Left hindlimb (tissue), 1 donor: ENCODE measurements at regions not wholly inside any gene's neighbourhood (a gene's known extent, or its start where the extent isn't known, plus 50 kb on each side); places are given as distances from the start of the nearest gene placed in this dataset.

Experiments
- DNase-seq: peaks from one replicate; pipeline ENCODE4 v3.0.0-alpha.2; 2018

DNA sequence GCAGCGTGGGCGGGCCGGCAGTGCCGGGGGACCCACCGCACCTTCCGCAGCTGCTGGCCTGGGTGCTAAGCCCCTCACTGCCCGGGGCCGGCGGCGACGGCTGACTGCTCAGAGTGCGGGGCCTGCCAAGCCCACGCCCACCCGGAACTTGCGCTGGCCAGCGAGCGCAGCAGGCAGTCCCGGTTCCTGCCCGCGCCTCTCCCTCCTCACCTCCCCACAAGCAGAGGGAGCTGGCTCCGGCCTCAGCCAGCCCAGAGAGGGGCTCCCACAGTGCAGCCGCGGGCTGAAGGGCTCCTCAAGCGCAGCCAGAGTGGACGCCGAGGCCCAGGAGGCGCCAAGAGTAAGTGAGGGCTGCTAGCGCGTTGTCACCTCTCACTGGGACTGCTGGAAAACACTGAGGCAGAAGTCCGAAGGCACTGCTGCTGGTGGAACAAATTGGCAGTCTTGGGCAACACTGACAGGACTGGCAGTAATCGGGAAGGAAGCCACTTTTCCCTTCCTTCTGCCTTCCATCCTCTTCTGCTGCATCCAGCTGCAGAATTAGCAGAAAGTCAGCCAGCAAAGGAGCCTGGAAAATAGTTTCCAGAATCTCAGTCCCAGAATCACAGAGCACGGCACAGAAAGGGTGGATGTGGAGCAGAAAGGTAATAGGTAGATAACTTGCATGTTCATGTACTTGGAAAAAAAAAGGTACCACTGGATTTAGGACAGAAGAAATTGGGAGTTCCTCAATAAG, 179.4 kb upstream of the FN1 start:
- DNase-seq, result no peak

DNA sequence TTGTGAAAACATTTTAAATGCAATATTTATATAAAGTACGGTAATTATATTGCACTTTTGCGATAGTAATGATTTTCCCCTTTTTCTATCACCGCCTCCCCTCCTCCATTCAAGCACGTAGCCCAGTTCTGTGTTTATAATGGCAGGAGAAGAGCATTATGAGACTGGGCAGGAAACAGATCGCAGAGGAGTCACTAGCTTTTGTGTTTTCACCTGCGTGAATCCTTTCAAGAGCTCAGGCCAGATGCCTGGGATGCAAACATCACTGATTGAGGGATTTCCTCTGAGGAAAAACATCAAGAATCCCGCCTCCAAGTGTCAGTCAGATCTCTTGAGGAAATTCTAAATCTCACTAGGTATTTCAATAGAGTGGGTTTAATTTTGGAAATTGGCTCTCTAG, 178.4 kb upstream of the FN1 start:
- DNase-seq, result no peak

DNA sequence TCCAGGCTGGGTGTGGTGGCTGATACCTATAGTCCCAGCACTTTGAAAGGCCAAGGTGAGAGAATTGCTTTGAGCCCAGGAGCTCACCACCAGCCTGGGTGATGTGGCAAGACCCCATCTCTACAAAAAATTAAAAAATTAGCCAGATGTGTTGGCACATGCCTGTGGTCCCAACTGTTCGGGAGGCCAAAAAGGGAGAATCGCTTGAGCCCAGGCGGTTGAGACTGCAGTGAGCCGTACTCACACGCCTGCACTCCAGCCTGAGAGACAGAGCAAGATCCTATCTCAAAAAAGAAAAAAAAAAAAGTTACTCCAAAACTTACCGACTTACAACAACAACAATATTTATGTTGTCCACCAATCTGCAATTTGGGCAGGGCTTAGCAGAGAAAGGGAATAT, 178.0 kb upstream of the FN1 start:
- DNase-seq, result no peak

DNA sequence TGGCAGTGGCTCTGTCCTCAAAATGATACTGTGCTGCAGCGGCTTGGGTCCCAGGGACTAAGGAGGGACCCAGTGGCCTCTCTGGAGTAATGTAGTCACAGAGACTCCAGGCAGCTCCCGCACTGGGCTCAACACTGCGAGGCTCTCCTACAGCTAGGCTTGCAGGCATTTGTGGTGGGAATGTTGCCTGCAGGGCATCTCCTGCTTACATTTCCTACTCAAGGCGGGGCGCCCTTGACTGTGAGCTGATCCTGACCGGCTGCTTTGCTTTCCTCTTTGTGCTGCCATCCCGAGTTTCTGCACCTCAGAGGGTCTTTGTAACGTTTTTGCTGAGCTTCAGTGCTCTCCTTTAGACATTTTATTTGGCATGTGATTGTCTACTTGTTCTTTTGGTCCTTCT, 177.4 kb upstream of the FN1 start:
- no peak for DNase-seq

DNA sequence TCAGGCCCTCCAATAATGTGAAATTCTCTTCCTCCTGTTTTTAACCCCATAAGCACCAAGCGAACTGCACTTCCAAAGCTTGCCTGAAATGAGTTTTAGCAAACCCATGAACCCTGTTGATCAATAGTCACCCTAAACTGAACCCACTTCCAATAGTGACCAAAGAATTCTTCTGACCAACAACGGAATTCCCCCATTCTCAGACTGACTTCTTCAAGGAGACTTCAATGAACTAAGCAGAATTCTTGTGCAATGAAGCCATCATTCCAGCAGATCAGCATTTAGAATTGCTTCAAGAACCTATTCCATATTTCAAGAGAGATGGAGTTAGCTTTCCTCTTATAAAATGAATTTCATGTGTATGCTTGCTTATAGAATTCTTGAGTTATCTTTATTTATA, 176.9 kb upstream of the FN1 start:
- no peak for DNase-seq

DNA sequence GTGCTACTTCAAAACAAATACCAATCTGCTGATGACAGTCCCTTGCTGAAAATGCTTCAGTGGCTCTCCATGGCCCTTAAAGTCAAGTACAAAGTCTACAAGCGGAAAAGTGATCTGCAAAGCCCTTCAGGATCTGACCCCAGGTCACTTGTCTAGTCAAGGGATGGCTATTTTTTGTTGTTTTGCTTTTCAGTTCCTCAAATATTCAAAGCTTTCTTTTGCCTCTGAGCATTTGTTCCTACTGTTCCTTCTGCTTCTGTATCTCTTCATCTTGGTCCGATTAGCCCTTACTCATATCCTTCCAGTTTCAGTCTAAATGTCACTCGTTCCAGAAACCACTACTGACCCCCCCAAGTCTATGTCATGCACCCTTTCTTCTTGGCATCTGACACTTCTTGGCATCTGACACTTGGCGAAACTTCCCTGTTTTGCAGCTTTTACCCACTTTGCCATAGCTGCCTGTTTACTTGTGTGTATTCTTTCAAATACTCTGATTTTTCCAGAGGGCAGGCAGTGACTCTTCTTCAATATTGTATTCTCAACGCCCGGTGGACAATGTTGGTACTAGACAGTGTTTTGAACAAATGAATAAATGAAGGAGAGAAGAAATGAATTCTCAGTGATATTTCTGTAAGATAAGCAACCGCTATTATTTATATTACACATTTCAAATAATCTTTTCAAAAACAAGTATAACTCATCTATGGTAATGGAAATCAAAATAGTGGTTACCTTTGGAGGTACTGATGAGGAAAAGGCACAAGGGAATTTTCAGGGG, 175.9 kb upstream of the FN1 start:
- DNase-seq, result no peak

DNA sequence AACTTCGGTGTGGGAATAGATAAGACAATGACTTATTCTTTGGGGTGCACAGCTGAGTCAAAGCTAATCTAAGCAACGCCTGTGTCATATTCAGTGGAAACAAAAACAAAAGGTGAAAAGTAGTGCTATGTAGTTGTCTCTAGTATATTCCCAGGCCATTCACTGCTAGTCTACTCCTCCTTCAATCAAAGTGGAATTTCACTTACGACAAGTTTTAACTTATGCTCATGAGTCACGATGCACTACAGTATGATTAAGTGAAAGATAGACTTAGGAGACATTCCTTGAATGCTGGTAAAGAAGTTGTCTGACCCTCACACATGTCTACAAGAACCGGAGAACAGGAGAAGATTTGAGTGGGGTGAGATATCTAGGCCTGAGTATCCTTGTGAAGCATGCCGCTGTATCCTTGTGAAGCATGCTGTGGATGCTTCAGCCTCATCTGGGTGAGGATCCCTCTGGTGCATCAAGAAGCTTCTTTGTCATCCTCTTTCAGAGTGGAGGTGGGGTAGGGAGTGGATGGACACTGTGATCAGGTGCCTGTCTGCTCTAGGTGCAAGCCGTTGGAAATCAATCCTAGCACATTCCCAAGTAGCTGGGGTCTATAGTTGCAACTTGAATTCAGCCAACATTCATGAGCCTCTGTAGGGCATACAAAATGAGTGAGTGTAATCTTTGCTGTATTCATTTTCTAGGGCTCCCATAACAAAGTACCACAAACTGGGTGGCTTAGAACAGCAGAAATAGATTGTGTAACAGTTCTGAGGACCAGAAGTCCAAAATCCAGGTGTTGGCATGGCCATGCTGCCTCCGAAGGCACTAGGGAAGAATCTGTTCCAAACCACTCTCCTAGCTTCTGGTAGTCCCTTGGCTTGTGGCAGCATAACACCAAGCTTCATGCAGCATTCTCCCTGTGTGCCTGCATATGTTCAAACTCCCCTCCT, 173.5 kb upstream of the FN1 start:
- DNase-seq, result no peak

DNA sequence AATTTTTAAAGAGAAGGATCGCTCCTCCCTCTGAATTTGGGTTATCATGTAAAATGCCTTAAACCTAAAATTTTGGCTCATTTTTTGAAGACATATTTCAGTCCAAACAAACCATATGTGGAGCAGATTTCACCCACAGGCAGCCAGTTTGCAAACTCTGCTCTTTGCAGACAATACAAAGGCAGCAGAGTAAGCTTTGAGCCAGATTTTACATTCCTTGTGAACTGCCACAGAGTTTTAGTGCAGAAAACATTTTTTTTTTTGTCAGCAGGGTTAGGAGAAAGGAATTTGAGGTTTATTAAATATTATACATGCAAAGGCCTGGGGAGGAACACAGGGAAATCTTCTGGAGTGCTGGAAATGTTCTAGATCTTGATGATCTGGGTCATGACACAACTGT, 171.9 kb upstream of the FN1 start:
- no peak for DNase-seq

DNA sequence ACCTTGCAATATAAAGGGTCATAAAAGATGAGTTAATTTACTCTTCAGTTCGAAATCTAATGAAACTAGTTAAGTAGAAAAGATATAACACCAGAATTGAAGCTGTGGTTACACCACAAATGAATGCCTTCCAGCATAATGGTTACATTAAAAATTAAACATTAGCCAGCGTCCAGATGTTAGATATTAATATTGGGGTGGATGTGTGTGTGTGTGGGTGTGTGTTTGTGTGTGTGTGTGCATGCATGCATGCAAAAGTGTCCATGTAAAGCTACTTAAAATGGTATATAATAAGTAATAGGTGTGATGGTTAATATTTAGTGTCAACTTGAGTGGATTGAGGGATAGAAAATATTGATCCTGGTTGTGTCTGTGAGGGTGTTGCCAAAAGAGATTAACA, 170.4 kb upstream of the FN1 start:
- no peak for DNase-seq

DNA sequence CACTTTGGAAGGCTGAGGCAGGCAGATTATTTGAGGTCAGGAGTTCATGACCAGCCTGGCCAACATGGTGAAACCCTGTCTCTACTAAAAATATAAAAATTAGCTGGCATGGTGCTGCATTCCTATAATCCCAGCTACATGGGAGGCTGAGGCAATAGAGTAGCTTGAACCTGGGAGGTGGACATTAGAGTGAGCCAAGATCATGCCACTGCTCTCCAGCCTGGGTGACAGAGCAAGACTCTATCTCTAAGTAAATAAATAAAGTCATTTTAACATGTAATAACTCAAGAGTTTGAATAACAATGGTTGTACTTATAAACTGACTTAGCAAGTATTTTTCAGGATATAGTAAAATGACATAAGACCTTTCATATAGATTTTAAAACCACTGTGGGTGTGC, 169.3 kb upstream of the FN1 start:
- DNase-seq, result no peak

DNA sequence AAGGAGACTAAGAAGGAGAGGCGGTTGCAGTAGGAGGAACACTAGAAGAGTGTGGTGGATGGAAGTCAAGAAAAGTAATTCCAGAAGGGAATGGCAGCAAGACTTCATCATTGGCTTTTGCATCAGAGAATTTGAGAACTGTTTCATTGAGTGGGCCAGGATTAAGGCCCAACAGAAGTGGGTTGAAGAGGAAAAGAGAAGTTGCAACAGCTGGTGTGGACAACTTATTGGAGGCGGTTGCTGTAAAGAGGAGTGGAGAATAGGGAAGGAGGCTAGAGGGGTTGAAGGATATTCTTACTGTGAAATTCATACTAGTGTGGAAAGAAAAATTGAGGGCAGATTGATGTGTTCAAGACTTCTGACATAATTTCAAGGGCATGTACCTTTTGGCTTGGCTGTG, 168.7 kb upstream of the FN1 start:
- no peak for DNase-seq

DNA sequence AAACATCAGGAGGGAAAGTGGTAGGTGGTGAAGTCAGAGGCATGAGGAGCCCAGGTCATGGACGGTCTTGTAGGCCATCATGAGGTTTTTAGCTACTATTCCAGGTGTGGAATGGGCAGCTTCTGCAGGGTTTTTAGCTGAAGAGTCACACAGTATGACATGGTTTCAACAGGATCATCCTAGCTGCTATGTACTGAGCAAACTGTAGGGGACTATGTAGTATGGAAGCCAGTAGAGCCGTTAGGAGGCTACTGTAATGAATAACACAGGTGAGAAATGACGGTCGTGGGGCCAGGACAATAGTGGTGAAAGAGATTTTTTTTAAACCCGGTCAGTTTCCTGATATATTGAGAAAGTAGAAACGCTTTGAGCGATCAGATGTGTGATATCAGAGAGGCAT, 167.6 kb upstream of the FN1 start:
- no peak for DNase-seq

DNA sequence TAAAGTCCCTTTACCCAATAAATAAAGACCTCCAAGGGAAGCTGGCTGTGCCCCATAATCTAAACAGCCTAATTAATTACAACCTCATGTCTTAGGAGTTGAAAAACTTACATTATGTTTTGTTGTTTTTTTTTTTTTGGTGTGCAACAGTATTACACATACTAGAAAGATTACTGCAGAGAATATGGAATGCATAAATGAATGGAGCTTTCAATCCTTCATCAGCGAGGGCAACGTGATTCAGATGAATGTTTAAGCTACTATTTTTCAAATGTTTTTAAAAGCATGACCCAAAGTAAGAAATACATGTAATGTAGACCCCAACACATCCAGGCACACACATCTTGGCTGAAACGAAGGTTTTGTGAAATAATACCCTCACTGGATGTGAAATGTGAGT, 167.1 kb upstream of the FN1 start:
- DNase-seq, result no peak

DNA sequence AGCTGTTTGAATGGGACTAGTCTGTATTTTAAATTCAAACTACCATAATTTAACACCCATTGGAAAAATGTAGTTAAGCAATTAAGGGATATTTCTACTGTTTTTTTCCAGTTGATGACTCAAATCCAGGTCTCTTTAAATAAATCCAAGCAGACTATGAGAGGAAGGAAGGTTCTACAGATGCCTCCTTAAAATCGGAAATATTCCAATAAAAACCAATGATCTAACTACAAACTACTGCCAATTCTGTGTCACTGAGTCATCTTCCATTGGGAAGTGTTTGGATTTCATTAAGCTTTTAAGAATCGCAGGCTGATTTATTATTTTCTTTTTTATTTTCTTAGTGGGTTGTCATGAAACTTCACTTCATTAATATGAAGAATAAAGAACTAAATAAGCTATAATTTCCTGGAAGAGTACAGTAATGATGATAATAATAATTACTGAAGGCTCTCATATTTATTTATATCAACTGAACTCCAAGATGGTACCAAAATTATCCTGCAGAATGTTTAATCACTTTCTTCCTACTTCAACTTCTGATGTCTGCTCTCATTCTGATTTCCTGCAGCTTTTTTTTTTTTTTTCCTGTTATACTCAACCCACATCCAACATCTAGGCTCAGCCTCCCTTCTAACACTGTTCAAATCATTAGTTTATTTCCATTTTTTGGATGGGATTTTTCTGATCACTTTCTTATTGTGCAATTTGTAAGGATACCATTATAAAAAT, 166.3 kb upstream of the FN1 start:
- no peak for DNase-seq

DNA sequence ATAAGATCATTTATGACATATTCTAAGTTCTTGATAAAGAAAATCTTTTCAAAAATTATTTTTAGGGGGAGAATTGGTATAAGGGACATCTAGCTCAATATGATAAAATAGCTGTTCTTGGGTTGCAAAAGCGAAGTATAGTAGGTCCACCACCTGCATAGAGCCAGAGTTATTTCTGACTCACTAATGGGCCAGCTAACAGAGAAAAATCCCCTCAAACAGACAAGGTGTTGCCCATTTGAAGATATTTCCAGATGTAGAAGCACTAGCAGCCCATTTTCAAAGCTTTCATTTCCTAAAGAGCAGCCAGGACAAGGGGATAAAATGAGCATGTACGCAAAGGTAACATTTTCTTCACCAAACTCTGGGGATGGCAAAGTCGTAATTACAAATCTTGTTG, 165.7 kb upstream of the FN1 start:
- no peak for DNase-seq

DNA sequence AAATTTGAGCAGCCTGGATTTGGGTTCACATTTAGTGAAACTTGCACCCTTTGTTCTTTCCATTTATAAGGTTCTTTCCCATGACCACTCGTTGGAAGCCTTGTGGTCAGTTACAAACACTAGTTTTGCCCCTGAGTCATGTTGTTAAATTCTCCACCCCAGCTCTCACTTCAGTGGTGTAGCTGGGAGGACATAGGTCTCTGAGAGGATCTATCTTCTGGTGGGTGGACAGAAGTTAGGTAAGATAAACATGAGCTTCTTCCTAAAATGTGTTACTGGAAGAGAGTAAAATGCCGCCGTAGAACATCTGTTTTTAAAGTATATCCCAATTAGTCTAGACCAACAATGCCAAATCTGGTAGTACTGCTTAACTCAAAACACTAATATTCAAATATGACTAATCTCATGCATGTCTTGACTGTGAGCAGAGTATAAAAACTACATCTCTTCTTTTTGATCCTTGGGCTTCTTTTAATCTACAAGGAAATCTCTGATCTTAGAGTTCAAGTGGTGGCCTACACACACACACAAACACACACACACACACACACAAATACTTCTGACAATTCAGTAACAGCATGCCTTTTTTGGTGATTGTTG, 162.6 kb upstream of the FN1 start:
- no peak for DNase-seq

DNA sequence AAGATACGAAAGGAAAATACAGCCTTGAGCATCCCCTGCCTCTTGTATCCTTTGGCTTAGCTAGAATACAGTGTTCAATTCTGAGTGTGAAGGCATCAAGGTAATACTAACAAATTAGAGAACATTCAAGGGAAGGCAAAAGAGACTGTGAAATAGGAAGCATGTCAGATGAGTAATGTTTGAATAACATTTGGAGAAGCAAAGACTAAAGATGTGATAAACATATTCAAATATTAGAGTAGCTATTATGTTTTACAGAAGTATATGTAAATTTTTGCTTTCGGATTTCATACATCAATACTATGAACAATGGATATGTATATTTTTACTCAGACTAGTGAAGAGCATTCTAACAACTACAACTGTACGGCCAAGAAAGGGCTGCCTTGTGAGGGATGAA, 161.7 kb upstream of the FN1 start:
- DNase-seq, result no peak

DNA sequence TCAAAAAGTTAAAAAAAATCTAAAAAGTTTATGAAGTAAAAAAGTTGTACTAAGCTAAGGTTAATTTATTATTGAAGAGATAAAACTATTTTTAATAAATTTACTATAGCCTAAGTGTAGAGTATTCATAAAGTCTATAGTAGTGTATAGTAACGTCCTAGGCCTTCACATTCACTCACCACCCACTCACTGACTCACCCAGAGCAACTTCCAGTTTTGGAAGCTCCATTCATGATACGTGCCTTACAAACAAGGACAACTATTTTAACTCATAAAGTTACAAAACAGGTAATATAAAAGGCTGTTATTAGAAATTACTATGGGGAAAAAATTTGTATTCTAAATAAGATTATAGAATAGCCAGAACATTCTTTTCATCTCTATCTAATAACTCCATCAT, 158.9 kb upstream of the FN1 start:
- no peak for DNase-seq

DNA sequence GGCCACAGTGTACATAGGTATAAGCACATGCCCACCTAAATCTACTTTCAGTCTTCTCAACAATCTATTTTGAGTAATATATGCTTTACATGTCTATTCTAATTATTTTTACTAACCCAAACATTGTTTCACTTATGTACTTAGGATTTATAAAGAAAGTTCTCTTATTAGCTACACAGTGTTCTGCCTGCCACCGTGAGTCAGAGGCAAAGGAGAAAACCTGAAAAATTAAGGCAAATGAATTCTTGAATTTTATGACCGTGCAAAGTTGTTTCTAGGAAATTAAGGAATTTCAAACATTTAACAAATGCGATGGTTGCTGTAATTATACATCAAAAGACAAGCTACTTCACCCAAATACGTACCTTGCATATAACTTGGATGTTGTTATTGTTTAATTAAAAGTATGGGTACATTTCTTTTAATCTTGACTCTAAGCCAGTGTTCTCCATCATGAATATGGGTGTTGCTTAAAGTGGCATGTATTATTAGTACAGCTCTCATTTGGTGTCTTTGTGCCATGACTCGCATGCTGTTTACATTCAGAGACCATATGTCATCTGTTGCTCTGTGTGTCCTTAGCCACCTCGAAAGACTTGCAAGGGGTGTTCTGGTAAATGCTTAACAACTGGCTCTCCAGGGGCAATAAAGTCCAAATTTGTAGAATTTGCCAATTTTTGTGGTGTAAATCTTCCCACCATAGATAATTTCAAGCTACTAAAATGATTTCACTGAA, 154.3 kb upstream of the FN1 start:
- DNase-seq, result no peak

DNA sequence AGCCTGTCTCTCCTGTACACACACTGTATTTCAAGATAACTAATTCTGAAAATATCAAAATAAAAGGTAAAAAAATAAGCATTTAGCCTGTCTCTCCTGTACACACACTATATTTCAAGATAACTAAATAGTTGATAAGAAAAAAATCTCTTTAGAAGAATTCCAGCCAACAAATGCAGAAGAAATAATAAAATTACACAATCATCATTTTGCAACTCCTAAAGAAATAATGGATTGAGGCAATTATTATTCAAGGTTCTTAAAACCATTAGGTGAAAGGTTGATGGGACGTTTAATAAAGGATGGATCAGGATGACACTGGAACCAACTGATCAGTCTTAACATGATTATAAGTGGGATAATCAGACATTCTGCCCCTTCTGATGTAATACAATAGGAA, 148.0 kb upstream of the FN1 start:
- DNase-seq, result no peak

DNA sequence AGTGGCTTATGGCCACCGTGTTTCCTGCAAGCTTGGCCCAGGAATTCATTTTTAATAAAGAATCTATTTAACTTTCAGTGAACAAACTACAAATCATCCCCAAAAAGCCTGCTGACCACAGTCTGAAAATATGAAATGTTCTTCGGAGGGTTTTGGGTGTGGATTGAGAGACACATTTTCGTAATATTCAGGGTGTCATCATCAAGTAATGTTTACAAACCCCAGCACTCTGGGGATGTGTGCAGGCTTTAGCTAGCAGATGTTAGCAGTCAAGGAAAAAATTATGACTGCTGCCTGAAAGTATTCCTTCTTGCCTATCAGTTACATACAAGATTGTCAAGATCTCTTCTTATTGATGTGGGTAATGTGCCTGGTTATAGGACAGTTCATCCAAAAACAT, 143.9 kb upstream of the FN1 start:
- no peak for DNase-seq

DNA sequence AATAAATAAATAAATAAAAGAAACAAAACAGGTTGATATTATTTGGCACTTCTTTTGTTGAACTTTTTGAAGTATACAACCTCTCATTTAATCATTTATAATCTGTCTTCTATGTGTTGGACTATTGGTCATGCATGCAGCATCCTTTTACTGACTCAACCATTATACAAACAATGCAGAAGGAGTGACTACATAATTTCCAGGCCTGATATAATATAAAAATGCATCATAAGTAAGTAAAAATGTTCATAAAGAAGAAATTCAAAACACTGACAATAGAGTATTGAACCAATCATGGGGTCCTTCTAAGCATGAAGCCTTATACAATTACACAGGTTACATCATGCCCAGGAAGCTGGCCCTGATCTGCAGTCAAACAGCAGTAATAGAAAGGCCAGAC, 141.5 kb upstream of the FN1 start:
- DNase-seq, result no peak
